GM10266 (cell line): ENCODE measurements at regions not wholly inside any gene's neighbourhood (a gene's known extent, or its start where the extent isn't known, plus 50 kb on each side); places are given as distances from the start of the nearest gene placed in this dataset.

Source experiments
- DNase-seq: peaks from one replicate; pipeline ENCODE4 v3.0.0; 2012; ENCODE audit errors: extremely low spot score
- TF ChIP-seq, protein P1 (sequence below): IDR thresholded peaks from 2 replicates; pipeline ENCODE4 v1.5.1; 2012; ENCODE audit warnings: mild to moderate bottlenecking, low read depth; ENCODE audit not compliant: control insufficient read depth, insufficient read depth; ENCODE audit errors: missing control alignments

- DNase-seq: no peak
- TF ChIP-seq, protein P1, sequence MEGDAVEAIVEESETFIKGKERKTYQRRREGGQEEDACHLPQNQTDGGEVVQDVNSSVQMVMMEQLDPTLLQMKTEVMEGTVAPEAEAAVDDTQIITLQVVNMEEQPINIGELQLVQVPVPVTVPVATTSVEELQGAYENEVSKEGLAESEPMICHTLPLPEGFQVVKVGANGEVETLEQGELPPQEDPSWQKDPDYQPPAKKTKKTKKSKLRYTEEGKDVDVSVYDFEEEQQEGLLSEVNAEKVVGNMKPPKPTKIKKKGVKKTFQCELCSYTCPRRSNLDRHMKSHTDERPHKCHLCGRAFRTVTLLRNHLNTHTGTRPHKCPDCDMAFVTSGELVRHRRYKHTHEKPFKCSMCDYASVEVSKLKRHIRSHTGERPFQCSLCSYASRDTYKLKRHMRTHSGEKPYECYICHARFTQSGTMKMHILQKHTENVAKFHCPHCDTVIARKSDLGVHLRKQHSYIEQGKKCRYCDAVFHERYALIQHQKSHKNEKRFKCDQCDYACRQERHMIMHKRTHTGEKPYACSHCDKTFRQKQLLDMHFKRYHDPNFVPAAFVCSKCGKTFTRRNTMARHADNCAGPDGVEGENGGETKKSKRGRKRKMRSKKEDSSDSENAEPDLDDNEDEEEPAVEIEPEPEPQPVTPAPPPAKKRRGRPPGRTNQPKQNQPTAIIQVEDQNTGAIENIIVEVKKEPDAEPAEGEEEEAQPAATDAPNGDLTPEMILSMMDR: no peak
These were observed 215.9 kb upstream of the STAC start for GRCh38 chr3:36164400-36164799.

DNA sequence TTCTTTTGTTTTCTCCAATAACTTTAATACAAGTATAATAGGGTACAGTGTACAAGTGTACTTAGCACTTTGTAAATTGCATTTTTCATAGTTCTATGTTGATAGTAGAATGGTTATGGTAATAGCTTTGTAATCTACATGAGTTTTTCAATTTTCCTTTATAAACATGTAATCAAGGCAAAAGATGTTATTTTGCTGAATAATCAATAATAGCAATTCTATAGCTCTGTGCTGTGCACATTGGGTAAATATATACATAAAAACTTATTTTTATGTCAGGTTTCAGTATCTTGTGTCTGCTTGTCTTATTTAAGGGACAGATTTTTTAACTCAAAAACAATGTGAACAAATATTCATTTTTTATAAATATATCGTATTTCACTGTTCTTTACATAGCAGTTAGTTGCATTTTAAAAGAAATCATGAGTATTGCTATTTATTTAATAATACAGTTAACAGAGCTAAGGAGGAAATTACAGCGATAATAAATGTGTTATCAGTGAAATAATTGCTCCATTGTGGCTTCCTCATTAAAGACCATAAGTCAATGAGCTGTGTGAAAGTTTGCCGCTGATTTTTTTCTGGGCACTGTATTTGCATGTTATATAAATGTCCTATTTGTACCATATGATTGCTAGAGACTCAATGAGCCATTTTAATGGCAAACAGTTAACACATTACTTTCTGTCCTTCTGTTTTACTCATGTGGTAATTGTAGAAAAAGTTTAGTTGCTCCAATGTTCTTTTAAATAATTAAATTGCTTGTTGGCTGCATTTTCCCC lies 214.6 kb upstream of the STAC start:
- no peak for DNase-seq
- TF ChIP-seq, protein P1: no peak

DNA sequence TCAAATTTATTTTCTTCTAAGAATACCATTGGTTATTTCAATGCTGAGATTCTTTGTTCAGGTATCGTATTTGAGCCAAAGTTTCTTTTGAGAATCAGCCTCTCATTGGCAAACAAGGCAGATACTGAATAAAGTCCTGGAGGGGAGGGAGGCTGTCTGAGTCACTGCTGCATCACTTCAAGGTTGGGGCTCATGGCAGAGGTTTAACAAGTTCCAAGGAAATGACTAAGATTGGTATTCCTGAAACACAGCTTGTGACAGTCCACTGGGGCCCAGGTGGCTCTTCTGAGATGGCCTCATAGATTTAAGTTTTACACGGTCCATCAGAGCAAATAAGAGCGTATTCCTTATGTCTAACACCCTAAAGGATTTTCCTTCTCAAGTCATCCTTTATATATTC lies 213.8 kb upstream of the STAC start:
- TF ChIP-seq, protein P1: no peak
- no peak for DNase-seq

DNA sequence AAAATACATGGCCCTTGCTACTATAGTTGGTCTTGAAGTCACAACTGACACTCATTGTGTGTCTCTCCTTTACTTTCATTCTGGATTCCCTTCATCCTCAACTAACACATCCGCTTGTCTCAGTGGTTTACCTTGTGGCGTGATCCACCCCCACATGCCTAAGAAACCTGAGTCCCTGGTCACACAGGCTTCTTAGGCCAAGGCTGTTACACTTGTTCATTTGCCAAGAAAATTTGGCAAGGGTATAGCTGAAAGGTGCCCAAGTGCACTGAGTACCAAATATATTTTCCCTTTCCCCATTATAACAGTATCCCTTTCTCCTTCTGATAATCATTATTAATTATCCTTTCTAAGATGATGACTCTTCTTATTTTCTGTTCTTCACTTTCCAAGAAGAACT lies 207.6 kb upstream of the STAC start:
- no peak for DNase-seq
- TF ChIP-seq, protein P1: no peak

DNA sequence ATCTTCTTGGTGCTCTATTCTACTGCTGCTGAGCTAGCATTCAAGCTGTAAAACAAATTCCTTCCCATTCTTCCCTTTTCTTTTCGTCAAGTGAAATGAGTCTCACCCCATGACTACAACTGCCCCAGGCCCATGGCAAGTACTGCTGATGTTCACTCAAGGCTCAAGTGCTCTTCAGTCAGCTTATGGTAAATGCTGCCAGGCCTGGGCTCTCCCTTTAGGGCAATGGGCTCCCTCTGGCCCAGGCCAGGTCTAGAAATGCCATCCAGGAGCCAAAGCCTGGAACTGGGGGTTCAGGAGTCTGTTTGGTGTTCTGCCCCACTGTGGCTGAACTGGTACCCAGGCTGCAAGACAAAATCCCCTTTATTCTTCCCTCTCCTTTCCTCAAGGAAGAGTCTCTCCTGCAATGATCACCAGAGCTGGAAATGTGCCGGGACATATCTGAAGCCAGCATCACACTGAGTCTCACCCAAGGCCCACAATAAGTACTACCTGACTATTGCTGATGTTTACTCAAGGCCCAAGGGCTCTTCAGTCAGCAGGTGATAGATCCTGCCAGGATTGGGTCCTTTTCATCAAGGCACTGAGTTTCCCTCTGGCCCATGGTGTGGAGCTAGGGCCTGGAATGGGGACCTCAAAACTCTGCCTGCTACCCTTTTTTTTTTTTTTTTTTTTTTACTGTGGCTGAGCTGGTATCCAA lies 205.0 kb upstream of the STAC start:
- no peak for DNase-seq

DNA sequence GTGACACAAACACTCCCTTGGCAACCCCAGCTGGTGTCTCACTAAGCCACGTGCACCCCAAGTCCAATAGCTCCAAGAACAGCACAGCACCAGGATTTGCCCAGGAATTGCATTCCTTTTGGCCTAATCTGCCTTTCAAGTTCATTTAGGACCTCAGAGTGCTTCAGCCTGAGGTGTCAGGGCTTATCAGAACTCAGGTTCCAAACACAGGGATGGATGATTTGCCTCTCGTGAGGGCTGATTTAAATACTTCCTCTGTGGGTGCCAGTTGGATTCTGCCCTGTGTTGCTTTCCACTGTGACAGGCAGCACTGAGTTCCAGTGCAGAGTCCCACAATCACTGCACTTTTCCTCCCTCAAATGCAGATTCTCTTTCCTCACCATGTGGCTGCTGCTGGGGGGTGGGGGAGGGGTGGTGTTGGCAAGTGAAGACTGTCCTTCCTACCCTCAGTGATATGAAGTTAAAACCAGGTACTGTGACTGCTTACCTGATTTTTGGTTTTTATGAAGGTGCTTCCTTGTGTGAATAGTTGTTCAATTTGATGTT lies 204.3 kb upstream of the STAC start:
- TF ChIP-seq, protein P1: no peak

More for the DNA sequence above, 205.0 kb upstream of the STAC start:
- TF ChIP-seq, protein P1: no peak

DNA sequence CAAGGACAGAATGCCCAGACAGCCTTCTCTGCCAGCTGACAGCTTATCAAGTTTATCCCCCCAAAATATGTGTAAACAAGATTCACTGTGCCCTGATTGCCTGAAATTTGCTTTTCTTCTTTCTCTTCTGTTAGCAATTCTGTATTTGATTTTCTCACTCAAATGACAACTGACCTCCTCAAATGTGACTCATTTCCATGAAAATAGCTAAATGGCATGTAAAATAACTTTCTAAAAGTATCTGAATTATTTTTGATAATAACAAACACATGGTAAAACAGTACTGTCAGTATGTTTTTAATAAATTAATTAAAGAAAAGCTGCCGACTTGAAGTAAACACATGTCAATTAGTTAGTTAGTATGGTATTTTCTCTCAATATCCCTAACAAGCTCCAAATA lies 202.3 kb upstream of the STAC start:
- TF ChIP-seq, protein P1: no peak
- no peak for DNase-seq

More for the DNA sequence above, 204.3 kb upstream of the STAC start:
- no peak for DNase-seq
